ENCODE measurements at regions not wholly inside any gene's neighbourhood (a gene's known extent, or its start where the extent isn't known, plus 50 kb on each side); places are given as distances from the start of the nearest gene placed in this dataset.

- DNase-seq (ENCODE audit: low read depth in 1 of 2, low spot score in 1 of 2): peak in 1 of 2 donors; percentile 58
- H3K36me3 ChIP-seq: no peaks in the 10 kb centered on the region
Measured at GRCh38 chr7:45420843-45421495, 153.2 kb upstream of the ADCY1 start.

GRCh38 chr7:45421806-45422205, 152.4 kb upstream of the ADCY1 start:
- peak in 1 of 2 donors; percentile 20 for DNase-seq (ENCODE audit: low read depth in 1 of 2, low spot score in 1 of 2)
- Histone ChIP-seq H3K9me3 (ENCODE audit: low read depth) (no peaks in the 10 kb centered on the region), H3K4me3 (no peak overlapping the region), H3K4me1 (ENCODE audit: low read depth) (no peaks in the 10 kb centered on the region), H3K27ac (no peak overlapping the region), H3K36me3 (no peaks in the 10 kb centered on the region), H3K27me3 (no peaks in the 10 kb centered on the region)
- TF ChIP-seq CTCF (IDR thresholded peaks at IDR 0.05; ENCODE audit: low read depth, low read length): no peak

More at GRCh38 chr7:45420843-45421495, 153.2 kb upstream of the ADCY1 start:
- Histone ChIP-seq H3K4me1 (ENCODE audit: low read depth) (no peaks in the 10 kb centered on the region), H3K9me3 (ENCODE audit: low read depth) (no peaks in the 10 kb centered on the region), H3K27ac (no peak overlapping the region), H3K27me3 (no peaks in the 10 kb centered on the region), H3K4me3 (no peak overlapping the region)
- TF ChIP-seq CTCF (IDR thresholded peaks at IDR 0.05; ENCODE audit: low read depth, low read length): no peak

GRCh38 chr7:45430397-45430796, 143.8 kb upstream of the ADCY1 start:
- no peak for DNase-seq (ENCODE audit: low read depth in 1 of 2, low spot score in 1 of 2)
- H3K9me3 ChIP-seq (ENCODE audit: low read depth): no peaks in the 10 kb centered on the region
- H3K36me3 ChIP-seq: no peaks in the 10 kb centered on the region
- H3K4me3 ChIP-seq: no peak overlapping the region
- TF ChIP-seq CTCF (IDR thresholded peaks at IDR 0.05; ENCODE audit: low read depth, low read length): no peak
- H3K27ac ChIP-seq: no peak overlapping the region
- H3K27me3 ChIP-seq: peaks cover 3% of the 10 kb centered on the region
- H3K4me1 ChIP-seq (ENCODE audit: low read depth): no peaks in the 10 kb centered on the region

GRCh38 chr7:45434167-45434784, 139.9 kb upstream of the ADCY1 start:
- no peaks in the 10 kb centered on the region for H3K4me1 ChIP-seq (ENCODE audit: low read depth)
- H3K4me3 ChIP-seq: no peak overlapping the region
- DNase-seq (ENCODE audit: low read depth in 1 of 2, low spot score in 1 of 2): no peak
- no peaks in the 10 kb centered on the region for H3K9me3 ChIP-seq (ENCODE audit: low read depth)
- no peak for TF ChIP-seq CTCF (IDR thresholded peaks at IDR 0.05; ENCODE audit: low read depth, low read length)
- H3K27ac ChIP-seq: no peak overlapping the region
- H3K27me3 ChIP-seq: peaks cover 3% of the 10 kb centered on the region
- no peaks in the 10 kb centered on the region for H3K36me3 ChIP-seq

- Histone ChIP-seq H3K9me3 (ENCODE audit: low read depth) (no peaks in the 10 kb centered on the region), H3K4me1 (ENCODE audit: low read depth) (no peaks in the 10 kb centered on the region), H3K36me3 (no peaks in the 10 kb centered on the region), H3K27ac (no peak overlapping the region), H3K4me3 (no peak overlapping the region), H3K27me3 (peaks cover 3% of the 10 kb centered on the region)
- no peak for TF ChIP-seq CTCF (IDR thresholded peaks at IDR 0.05; ENCODE audit: low read depth, low read length)
- DNase-seq (ENCODE audit: low read depth in 1 of 2, low spot score in 1 of 2): no peak
Measured at GRCh38 chr7:45435131-45435530, 139.0 kb upstream of the ADCY1 start.
